GM12874 (cell line): ENCODE measurements at regions not wholly inside any gene's neighbourhood (a gene's known extent, or its start where the extent isn't known, plus 50 kb on each side); places are given as distances from the start of the nearest gene placed in this dataset.

ENCODE experiments used
- CTCF ChIP-seq: IDR thresholded peaks from 2 replicates; pipeline ENCODE4 v1.5.1; 2011; ENCODE audit warnings: low read depth, mild to moderate bottlenecking, control low read depth, low read length, moderate library complexity; ENCODE audit not compliant: insufficient read depth

GRCh38 chr11:64443001-64443400 is 84.0 kb downstream of the RPS6KA4 start:
- TF ChIP-seq CTCF: no peak

DNA sequence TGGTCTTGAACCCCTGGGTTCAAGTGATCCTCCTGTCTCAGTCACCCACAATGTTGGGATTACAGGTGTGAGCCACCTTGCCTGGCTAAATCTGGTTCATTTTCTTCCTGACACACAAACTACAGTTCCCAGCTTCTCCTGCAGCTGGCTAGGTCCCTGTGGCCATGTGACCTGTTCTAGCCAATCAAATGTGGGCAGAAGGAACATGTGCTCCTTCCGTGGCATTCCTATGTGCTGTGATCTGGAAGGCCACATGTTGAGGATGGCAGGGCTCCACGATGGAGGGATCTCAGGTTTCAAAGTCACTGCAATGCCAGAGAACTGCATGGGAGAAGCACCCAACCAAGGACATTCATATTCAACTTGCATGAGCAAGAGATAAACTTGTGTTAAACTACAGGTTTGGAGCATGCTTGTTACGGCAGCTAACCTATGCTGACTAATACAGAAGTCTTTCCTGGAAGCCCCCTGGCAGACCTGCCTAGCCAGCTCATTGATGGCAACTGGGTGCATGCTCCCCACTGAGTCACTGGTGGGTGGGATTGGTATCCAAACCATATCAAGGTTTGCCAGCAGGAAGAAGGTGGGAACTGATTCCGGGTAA is 86.0 kb downstream of the RPS6KA4 start:
- TF ChIP-seq CTCF: no peak

GRCh38 chr11:64445651-64446050 is 86.7 kb downstream of the RPS6KA4 start:
- no peak for TF ChIP-seq CTCF

GRCh38 chr11:64447831-64448598 is 89.1 kb downstream of the RPS6KA4 start:
- TF ChIP-seq CTCF: no peak

DNA sequence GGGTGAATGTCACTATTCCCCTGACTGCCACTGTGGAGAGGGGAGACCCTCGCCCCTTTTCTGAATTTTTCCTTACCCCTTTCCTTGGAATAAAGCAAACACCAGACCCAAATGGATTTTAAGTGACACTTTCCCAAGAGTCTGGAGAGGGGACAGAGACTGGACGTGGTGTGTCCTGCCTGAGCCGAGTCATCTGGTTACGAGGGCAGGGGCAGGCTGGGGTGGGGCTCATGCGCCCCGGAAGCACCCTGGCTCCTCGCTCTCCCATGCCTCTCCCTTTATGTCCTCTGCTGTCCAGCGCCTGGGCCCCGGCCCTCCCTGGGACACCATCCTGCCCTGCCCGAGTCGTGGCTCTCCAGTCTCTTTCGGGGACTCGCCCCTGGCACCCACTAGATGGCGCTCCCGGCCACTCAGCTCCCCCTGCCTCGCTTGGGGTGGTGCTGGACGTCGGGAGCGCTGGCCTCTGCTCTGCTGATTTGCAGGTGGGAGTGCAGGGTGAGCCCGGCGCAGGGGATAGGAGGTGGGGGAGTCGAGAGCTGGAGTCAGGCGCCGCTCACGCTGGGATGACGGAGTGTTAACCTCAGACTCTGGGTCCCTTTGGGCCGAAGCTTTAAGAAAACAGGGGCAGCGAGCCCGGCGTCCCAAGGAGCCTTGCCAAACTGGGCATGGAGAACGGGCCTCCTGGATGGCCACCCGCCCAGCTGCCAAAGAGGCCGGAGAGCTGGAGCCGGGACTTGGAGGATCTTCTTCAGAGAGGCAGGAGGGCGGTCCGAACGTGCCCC is 89.8 kb downstream of the RPS6KA4 start:
- peak; percentile 94 for TF ChIP-seq CTCF

DNA sequence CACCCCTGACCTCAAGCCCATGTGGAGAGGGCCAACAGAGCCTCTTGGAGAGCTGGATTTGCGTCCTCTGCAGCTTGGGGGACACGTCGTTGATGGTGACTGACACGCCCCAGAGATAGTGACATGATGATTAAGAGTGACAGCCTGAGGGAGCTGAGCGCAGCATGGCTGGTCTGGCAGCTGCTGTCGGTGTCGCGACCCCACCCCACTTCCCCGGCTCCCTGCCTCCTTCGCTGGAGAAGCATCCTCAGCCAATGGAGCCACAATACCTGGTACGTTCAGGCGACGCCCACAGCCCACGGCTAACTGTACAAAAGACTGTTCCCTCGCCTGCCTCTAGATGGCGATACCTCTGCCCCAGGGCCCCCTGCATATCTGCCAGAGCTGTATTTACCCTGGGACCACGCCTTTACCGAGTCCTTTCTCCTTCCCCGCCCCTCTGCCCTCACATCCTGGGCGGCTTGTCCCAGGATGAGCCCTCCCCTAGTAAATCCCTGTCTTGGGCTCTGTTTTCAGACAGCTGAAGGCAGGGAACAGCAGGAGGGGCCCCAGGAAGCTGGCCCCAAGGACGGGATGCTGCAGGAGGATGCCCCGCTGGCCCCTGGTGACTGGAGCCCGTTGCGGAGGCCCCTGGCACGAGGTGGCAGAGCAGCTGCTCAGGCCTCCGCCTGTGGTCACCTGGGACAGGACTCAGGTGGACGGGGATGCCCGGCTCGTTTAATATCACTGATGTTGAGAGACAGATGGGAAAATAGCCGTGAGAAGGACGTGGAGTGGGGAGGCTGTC is 90.6 kb downstream of the RPS6KA4 start:
- TF ChIP-seq CTCF: peak; percentile 96

- no peak for TF ChIP-seq CTCF
Observed at GRCh38 chr11:64450168-64450560, 91.2 kb downstream of the RPS6KA4 start.
